ENCODE measurements at regions not wholly inside any gene's neighbourhood (a gene's known extent, or its start where the extent isn't known, plus 50 kb on each side); places are given as distances from the start of the nearest gene placed in this dataset.
"Not testable (repeated sequence)": the region's sequence is repeated elsewhere in the genome, so short reads cannot be mapped to it uniquely, and the experiment has no call there.

GRCh38 chr5:99105216-99105615, 176.4 kb upstream of the CHD1 start:
- DNase-seq, result no peak

- no peak for DNase-seq
Observed at GRCh38 chr5:99104538-99105132, 175.8 kb upstream of the CHD1 start.

DNA sequence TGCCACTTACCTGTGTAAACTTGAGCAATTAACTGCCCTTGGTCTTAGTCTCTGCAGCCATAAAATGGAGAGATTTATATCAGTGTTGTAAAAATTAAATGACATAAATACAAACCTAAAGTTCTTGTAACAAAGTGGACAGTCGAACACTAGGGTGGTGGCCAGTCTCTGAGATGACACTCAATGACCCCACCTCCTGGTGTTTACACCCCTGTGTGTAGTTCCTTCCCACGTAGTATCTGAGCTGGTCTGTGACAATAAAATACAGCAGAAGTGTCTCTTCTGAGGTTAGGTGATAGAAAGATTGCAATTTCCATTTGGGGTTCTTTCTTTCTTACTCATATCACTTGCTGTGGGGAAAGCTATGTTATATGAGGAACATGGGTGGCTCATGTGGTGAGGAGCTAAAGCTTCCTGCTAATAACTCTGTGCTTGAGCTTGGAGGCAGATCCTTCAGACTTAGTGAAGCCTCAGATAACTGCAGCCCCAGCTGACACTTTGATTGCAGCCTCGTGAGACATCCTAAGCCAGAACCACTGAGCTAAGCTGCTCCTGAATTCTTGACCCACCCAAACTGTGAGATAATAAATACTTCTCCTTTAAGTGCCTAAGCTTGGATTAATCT, 173.4 kb upstream of the CHD1 start:
- no peak for DNase-seq

DNA sequence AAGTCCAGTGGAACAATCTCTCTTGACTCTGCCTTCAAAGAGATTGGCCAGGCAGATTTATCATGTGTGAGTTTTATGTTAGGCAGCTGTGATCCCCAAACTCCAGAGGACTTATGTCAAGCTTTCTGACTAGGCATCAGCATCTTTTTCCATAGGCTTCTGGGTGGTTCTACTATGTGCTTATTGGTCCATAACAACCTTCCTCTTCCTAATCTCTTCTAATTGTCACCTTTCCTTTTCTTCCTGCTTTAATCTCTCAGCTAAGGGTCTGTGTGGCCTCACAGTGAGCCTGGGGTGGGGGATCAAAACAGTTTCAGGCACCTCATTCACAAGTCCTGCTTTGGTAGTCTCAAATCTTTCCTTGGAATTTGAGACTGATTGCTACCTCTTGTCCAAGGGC, 170.9 kb upstream of the CHD1 start:
- no peak for DNase-seq

GRCh38 chr5:99089822-99090549, 161.2 kb upstream of the CHD1 start:
- DNase-seq, result no peak

GRCh38 chr5:99088309-99088708, 159.5 kb upstream of the CHD1 start:
- no peak for DNase-seq

- DNase-seq, result no peak
Observed at GRCh38 chr5:99083197-99083596, 154.4 kb upstream of the CHD1 start.

- DNase-seq, result no peak
Observed at GRCh38 chr5:99081711-99082110, 152.9 kb upstream of the CHD1 start.

DNA sequence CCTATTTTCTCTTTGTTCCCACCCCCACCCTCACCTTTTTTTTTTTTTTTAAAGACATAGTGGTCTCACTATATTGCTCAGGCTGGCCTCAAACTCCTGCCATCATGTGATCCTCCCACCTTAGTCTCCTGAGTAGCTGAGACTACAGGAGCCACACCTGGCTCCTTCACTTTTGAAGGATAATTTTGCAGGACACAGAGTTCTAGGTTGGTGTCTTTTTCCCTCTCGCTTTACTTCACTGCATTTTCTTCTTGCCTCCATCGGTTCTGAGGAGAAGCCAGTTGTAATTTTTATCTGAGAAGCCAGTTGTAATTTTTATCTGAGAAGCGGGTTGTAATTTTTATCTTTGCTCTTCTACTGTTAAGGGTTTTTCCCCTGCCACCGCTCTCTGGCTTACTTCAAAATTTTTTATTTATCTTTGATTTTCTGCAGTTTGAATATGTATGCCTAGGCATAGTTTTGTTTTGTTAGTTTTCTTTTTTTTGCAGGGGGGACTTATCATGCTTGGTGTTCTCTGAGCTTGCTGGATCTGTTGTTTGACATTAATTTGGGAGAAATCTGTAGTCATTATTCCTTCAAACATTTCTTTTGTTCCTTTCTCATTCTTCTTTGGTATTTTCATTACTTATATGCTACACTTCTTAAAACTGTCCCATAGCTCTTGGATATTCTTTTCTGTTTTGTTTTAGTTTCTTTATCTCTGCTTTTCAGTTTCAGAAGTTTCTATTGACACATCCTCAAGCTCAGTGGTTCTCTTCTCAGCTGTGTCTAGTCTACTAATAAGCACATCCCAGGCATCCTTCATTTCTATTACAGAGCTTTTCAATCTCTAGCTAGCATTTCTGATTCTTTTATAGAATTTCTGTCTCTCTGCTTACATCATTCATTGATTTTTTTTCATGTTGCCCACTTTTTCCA, 148.2 kb upstream of the CHD1 start:
- DNase-seq, result no peak

GRCh38 chr5:99072846-99073245, 144.0 kb upstream of the CHD1 start:
- DNase-seq, result no peak

DNA sequence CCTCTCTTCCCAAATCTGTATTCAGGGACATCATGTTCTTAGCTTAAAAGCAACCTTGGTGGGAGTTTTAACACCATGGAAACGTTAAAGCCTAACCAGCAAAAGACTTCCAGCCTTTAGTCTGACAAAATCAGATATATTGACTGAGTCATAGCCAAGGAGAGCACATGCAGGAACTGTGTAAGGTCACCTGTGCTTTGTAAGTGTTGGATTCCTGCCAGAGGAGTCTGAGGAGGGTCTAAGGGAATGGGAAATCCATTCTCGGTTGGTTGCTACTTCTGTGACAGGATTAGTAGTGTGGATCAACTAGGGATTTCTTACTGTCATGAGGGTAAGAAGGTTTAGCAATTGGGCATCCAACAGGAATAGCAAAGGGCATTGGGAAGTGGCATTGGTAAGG, 142.0 kb upstream of the CHD1 start:
- DNase-seq, result no peak

- DNase-seq, result no peak
Observed at GRCh38 chr5:99070362-99070761, 141.6 kb upstream of the CHD1 start.

- no peak for DNase-seq
Observed at GRCh38 chr5:99068944-99069650, 140.3 kb upstream of the CHD1 start.

- DNase-seq, result no peak
Observed at GRCh38 chr5:99063737-99064136, 134.9 kb upstream of the CHD1 start.

DNA sequence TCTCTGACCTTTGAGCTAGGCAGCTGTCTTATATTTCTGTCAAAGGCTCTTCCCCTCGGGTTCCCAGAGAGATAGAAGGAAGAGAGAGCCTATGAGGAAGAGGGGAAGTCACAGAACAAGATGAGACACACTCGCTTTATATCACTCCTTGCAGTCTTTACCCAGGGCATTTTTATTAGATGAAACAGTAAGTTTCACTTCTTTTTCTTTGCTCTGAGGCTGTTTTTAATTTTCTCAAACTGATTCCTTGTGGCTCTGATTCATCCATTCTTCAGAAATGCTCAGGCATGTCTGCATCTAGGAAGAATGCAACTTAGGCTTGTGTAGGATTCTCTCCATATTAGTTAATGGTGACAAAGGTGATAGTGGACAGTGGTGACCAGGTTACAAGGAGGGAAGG, 132.9 kb upstream of the CHD1 start:
- DNase-seq, result no peak

GRCh38 chr5:99061299-99061698, 132.5 kb upstream of the CHD1 start:
- no peak for DNase-seq

DNA sequence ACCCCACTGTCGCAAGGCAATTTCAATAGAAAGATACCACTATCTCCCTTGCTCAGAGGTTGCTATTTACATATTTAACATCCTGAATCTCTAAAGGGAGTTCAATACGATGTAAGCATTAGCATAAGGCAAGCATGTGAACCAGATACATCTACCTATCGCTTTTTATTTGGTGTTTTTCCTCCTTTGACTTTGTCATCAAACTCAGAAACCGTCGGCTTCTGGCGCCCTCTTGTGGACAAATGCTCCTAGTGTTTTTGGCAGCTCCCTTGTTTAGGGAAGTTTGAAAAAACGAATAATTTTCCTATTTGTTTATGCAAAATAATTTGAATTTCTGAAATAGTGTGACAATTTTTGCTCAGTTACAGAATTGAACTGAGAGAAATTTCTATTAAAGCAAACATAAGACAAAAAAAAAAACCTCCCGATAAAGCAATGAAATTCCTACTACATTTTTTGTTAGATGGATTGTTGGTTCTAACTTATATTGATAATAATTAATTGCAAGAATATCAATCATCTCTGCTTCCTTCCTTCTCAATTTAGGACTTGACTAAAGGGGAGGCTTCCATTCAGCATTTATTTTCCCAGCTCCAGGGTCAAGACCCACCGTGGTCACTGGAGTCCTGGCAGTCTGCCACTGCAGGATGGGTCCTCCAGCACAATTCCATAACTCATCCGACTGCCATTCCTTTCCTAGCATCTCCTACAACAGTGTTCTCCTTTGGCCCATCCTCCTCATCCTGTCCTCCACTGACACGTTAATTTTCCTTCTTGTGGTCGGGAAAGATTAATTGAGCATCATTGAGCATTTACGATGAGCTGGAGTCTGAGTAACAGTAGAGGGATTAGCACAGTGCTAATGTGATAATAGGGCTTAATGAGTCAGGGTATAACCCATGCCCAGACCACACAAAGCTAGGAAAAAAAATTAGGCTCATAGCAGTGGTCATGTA, 131.8 kb upstream of the CHD1 start:
- DNase-seq, result peak; percentile 73 to 78

- DNase-seq, result no peak
Observed at GRCh38 chr5:99059685-99060084, 130.9 kb upstream of the CHD1 start.

GRCh38 chr5:99058466-99058865, 129.7 kb upstream of the CHD1 start:
- no peak for DNase-seq

GRCh38 chr5:99054972-99055371, 126.2 kb upstream of the CHD1 start:
- DNase-seq, result no peak

DNA sequence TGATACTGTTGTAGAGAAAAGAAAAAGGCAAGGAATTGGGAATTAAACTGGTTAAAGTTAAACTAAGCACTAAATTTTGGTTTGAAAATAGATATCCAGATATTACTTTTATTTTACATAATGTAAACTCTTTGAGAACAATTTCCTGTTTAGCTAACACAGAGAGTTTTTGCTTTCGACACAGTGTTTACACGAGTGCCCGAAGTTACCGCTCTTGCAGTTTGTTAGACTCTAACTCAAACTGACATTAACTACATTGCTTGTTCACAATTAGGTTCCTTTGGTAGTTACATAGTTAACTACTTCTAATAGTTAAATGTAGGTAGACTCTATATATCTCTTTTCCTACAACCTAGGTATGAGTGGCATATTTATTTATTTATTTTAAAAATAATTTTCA, 117.1 kb upstream of the CHD1 start:
- no peak for DNase-seq

DNA sequence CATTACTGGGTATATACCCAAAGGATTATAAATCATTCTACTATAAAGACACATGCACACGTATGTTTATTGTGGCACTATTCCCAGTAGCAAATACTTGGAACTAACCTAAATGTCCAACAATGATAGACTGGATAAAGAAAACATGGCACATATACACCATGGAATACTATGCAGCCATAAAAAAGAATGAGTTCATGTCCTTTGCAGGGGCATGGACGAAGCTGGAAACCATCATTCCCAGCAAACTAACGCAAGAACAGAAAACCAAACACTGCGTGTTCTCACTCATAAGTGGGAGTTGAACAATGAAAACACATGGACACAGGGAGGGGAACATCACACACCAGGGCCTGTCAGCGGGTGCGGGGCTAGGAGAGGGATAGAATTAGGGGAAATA, 114.5 kb upstream of the CHD1 start:
- not testable (repeated sequence) for DNase-seq

Measured in stimulated activated CD4-positive, alpha-beta T cell treated with anti-CD3 and anti-CD28 coated beads, Interleukin-4, amount 100 ng/mL, for 4 hours (primary cell).